ENCODE measurements at regions not wholly inside any gene's neighbourhood (a gene's known extent, or its start where the extent isn't known, plus 50 kb on each side); places are given as distances from the start of the nearest gene placed in this dataset.

GRCh38 chr20:11117808-11118528 is 444.2 kb upstream of the JAG1 start:
- no peak overlapping the region for H3K4me3 Mint-ChIP-seq
- no peak overlapping the region for H3K27ac Mint-ChIP-seq
- no peaks in the 10 kb centered on the region for H3K4me1 Mint-ChIP-seq (ENCODE audit: low read depth in 2 of 2)
- peaks cover 2 to 15% of the 10 kb centered on the region in 2 donors for H3K9me3 Mint-ChIP-seq
- no peak for ATAC-seq (replicated peaks)
- DNase-seq = no peak
- H3K27me3 Mint-ChIP-seq = no peaks in the 10 kb centered on the region
- H3K36me3 Mint-ChIP-seq (ENCODE audit: insufficient read depth) = no peaks in the 10 kb centered on the region

GRCh38 chr20:11118802-11119380 is 445.1 kb upstream of the JAG1 start:
- DNase-seq (no peak), ATAC-seq (replicated peaks) (no peak)
- Mint-ChIP-seq H3K36me3 (ENCODE audit: insufficient read depth) (no peaks in the 10 kb centered on the region), H3K27ac (no peak overlapping the region), H3K4me1 (ENCODE audit: low read depth in 2 of 2) (no peaks in the 10 kb centered on the region), H3K9me3 (peaks cover 3 to 11% of the 10 kb centered on the region in 2 donors), H3K4me3 (no peak overlapping the region), H3K27me3 (no peaks in the 10 kb centered on the region)

- DNase-seq (no peak), ATAC-seq (replicated peaks) (no peak)
- Mint-ChIP-seq H3K27ac (no peak overlapping the region), H3K4me1 (ENCODE audit: low read depth in 2 of 2) (no peaks in the 10 kb centered on the region), H3K36me3 (ENCODE audit: insufficient read depth) (no peaks in the 10 kb centered on the region), H3K27me3 (no peaks in the 10 kb centered on the region), H3K9me3 (peaks cover 5% of the 10 kb centered on the region in 2 donors), H3K4me3 (no peak overlapping the region)
Observed at GRCh38 chr20:11119573-11119972, 445.8 kb upstream of the JAG1 start.

- no peak for DNase-seq
- Mint-ChIP-seq H3K36me3 (ENCODE audit: insufficient read depth) (no peaks in the 10 kb centered on the region), H3K27me3 (no peaks in the 10 kb centered on the region), H3K4me3 (no peak overlapping the region), H3K4me1 (ENCODE audit: low read depth in 2 of 2) (no peaks in the 10 kb centered on the region), H3K9me3 (peaks cover 0 to 5% of the 10 kb centered on the region in 2 donors), H3K27ac (no peak overlapping the region)
- no peak for ATAC-seq (replicated peaks)
Observed at GRCh38 chr20:11120431-11120830, 446.6 kb upstream of the JAG1 start.

- H3K27me3 Mint-ChIP-seq = no peaks in the 10 kb centered on the region
- DNase-seq = no peak
- H3K27ac Mint-ChIP-seq = no peak overlapping the region
- H3K4me3 Mint-ChIP-seq = no peak overlapping the region
- no peak for ATAC-seq (replicated peaks)
- no peaks in the 10 kb centered on the region for H3K36me3 Mint-ChIP-seq (ENCODE audit: insufficient read depth)
- no peaks in the 10 kb centered on the region for H3K4me1 Mint-ChIP-seq (ENCODE audit: low read depth in 2 of 2)
- H3K9me3 Mint-ChIP-seq = peaks cover 10 to 13% of the 10 kb centered on the region in 2 donors
Observed at GRCh38 chr20:11124849-11125505, 451.2 kb upstream of the JAG1 start.

GRCh38 chr20:11128220-11128718 is 454.5 kb upstream of the JAG1 start:
- Mint-ChIP-seq H3K9me3 (peaks cover 15 to 18% of the 10 kb centered on the region in 2 donors), H3K4me1 (ENCODE audit: low read depth in 2 of 2) (no peaks in the 10 kb centered on the region), H3K27me3 (no peaks in the 10 kb centered on the region), H3K4me3 (no peak overlapping the region), H3K27ac (no peak overlapping the region), H3K36me3 (ENCODE audit: insufficient read depth) (no peaks in the 10 kb centered on the region)
- ATAC-seq (replicated peaks) (no peak), DNase-seq (no peak)

GRCh38 chr20:11128721-11129120 is 454.9 kb upstream of the JAG1 start:
- no peak overlapping the region for H3K27ac Mint-ChIP-seq
- H3K4me1 Mint-ChIP-seq (ENCODE audit: low read depth in 2 of 2) = no peaks in the 10 kb centered on the region

GRCh38 chr20:11130554-11131166 is 456.9 kb upstream of the JAG1 start:
- no peaks in the 10 kb centered on the region for H3K36me3 Mint-ChIP-seq (ENCODE audit: insufficient read depth)
- ATAC-seq (replicated peaks) = no peak
- H3K27me3 Mint-ChIP-seq = no peaks in the 10 kb centered on the region
- H3K27ac Mint-ChIP-seq = no peak overlapping the region
- no peak for DNase-seq
- peaks cover 11 to 18% of the 10 kb centered on the region in 2 donors for H3K9me3 Mint-ChIP-seq
- H3K4me3 Mint-ChIP-seq = no peak overlapping the region
- H3K4me1 Mint-ChIP-seq (ENCODE audit: low read depth in 2 of 2) = no peaks in the 10 kb centered on the region

More at GRCh38 chr20:11128721-11129120, 454.9 kb upstream of the JAG1 start:
- no peak overlapping the region for H3K4me3 Mint-ChIP-seq
- no peaks in the 10 kb centered on the region for H3K36me3 Mint-ChIP-seq (ENCODE audit: insufficient read depth)
- no peaks in the 10 kb centered on the region for H3K27me3 Mint-ChIP-seq
- peaks cover 13 to 18% of the 10 kb centered on the region in 2 donors for H3K9me3 Mint-ChIP-seq
- no peak for ATAC-seq (replicated peaks)
- DNase-seq = no peak

- ATAC-seq (replicated peaks) (no peak), DNase-seq (no peak)
- H3K27me3 Mint-ChIP-seq = no peaks in the 10 kb centered on the region
- H3K27ac Mint-ChIP-seq = no peak overlapping the region
- no peaks in the 10 kb centered on the region for H3K4me1 Mint-ChIP-seq (ENCODE audit: low read depth in 2 of 2)
- peaks cover 6 to 7% of the 10 kb centered on the region in 2 donors for H3K9me3 Mint-ChIP-seq
- H3K4me3 Mint-ChIP-seq = no peak overlapping the region
- H3K36me3 Mint-ChIP-seq (ENCODE audit: insufficient read depth) = no peaks in the 10 kb centered on the region
Observed at GRCh38 chr20:11132819-11133415, 459.1 kb upstream of the JAG1 start.

- Mint-ChIP-seq H3K9me3 (peaks cover 1 to 12% of the 10 kb centered on the region in 2 donors), H3K4me3 (no peak overlapping the region), H3K27ac (no peak overlapping the region), H3K4me1 (ENCODE audit: low read depth in 2 of 2) (no peaks in the 10 kb centered on the region), H3K36me3 (ENCODE audit: insufficient read depth) (no peaks in the 10 kb centered on the region), H3K27me3 (no peaks in the 10 kb centered on the region)
- ATAC-seq (replicated peaks) (no peak), DNase-seq (no peak)
Observed at GRCh38 chr20:11136691-11137090, 462.9 kb upstream of the JAG1 start.

GRCh38 chr20:11137688-11138087 is 463.9 kb upstream of the JAG1 start:
- H3K9me3 Mint-ChIP-seq = peaks cover 4 to 17% of the 10 kb centered on the region in 2 donors
- ATAC-seq (replicated peaks) (no peak), DNase-seq (no peak)
- H3K36me3 Mint-ChIP-seq (ENCODE audit: insufficient read depth) = no peaks in the 10 kb centered on the region
- H3K27me3 Mint-ChIP-seq = no peaks in the 10 kb centered on the region
- no peak overlapping the region for H3K27ac Mint-ChIP-seq
- H3K4me1 Mint-ChIP-seq (ENCODE audit: low read depth in 2 of 2) = no peaks in the 10 kb centered on the region
- H3K4me3 Mint-ChIP-seq = no peak overlapping the region

- no peaks in the 10 kb centered on the region for H3K4me1 Mint-ChIP-seq (ENCODE audit: low read depth in 2 of 2)
- ATAC-seq (replicated peaks) = no peak
- no peak overlapping the region for H3K4me3 Mint-ChIP-seq
- DNase-seq = no peak
- H3K36me3 Mint-ChIP-seq (ENCODE audit: insufficient read depth) = no peaks in the 10 kb centered on the region
- H3K9me3 Mint-ChIP-seq = peaks cover 6 to 21% of the 10 kb centered on the region in 2 donors
- H3K27me3 Mint-ChIP-seq = no peaks in the 10 kb centered on the region
- H3K27ac Mint-ChIP-seq = no peak overlapping the region
Observed at GRCh38 chr20:11140359-11140758, 466.6 kb upstream of the JAG1 start.

- Mint-ChIP-seq H3K36me3 (ENCODE audit: insufficient read depth) (no peaks in the 10 kb centered on the region), H3K4me1 (ENCODE audit: low read depth in 2 of 2) (no peaks in the 10 kb centered on the region), H3K4me3 (no peak overlapping the region)
Observed at GRCh38 chr20:11143481-11143880, 469.7 kb upstream of the JAG1 start.

More at GRCh38 chr20:11143481-11143880, 469.7 kb upstream of the JAG1 start:
- H3K9me3 Mint-ChIP-seq = peaks cover 6 to 16% of the 10 kb centered on the region in 2 donors
- ATAC-seq (replicated peaks) (no peak), DNase-seq (no peak)
- no peak overlapping the region for H3K27ac Mint-ChIP-seq
- no peaks in the 10 kb centered on the region for H3K27me3 Mint-ChIP-seq

Measured in effector memory CD8-positive, alpha-beta T cell (primary cell).